WTC11 (cell line): ENCODE measurements at regions not wholly inside any gene's neighbourhood (a gene's known extent, or its start where the extent isn't known, plus 50 kb on each side); places are given as distances from the start of the nearest gene placed in this dataset.

ENCODE experiments used
- ATAC-seq: fragments of 200-7000 bp; cut with Tn5 transposase; 2 replicates; pipeline ENCODE4 v1.10.0; 2021; ENCODE audit warnings: mild to moderate bottlenecking, moderate library complexity
- CTCF ChIA-PET: fragments of 300-600 bp; sonication (Branson Sonifier 250); formaldehyde crosslinking; loops from one replicate; lab custom pipeline; 2021; ENCODE audit warnings: antibody characterized with exemption; lab: Charles Lee
- POLR2A ChIA-PET: fragments of 350-600 bp; sonication (Branson Sonifier 250); formaldehyde crosslinking; loops from one replicate; lab custom pipeline; 2021; ENCODE audit warnings: antibody characterized with exemption; lab: Charles Lee
- DNase-seq: peaks from one replicate; pipeline ENCODE4 v3.0.0; 2021; ENCODE audit warnings: low spot score
- H3K27ac Mint-ChIP-seq: 2 replicates; pipeline ENCODE4 v1.8.0; 2021; ENCODE audit warnings: mixed read lengths
- H3K27me3 Mint-ChIP-seq: 2 replicates; pipeline ENCODE4 v1.8.0; 2021; ENCODE audit warnings: low read depth, mild to moderate bottlenecking, moderate library complexity, mixed read lengths
- H3K36me3 Mint-ChIP-seq: 2 replicates; pipeline ENCODE4 v1.8.0; 2021; ENCODE audit warnings: mixed read lengths
- H3K4me1 Mint-ChIP-seq: 2 replicates; pipeline ENCODE4 v1.8.0; 2022; ENCODE audit warnings: mixed read lengths
- H3K4me3 Mint-ChIP-seq: 2 replicates; pipeline ENCODE4 v1.8.0; 2021; ENCODE audit warnings: mild to moderate bottlenecking, moderate library complexity, mixed read lengths
- H3K9me3 Mint-ChIP-seq: 2 replicates; pipeline ENCODE4 v1.8.0; 2021; ENCODE audit warnings: mixed read lengths
- E2F1 ChIP-seq: sonication (generic); formaldehyde crosslinking; IDR thresholded peaks from 2 replicates; pipeline ENCODE4 v1.8.0; 2022; ENCODE audit warnings: mild to moderate bottlenecking, missing genetic modification reagents
- FOXK1 ChIP-seq: sonication (generic); formaldehyde crosslinking; IDR thresholded peaks from 2 replicates; pipeline ENCODE4 v1.8.0; 2022; ENCODE audit warnings: mild to moderate bottlenecking, moderate library complexity, missing genetic modification reagents
- GRHL2 ChIP-seq: fragments of 250-450 bp; sonication (Bioruptor Pico); IDR thresholded peaks from 2 replicates; pipeline ENCODE4 v1.8.0; 2022; ENCODE audit warnings: mild to moderate bottlenecking, moderate library complexity; ENCODE audit not compliant: insufficient replicate concordance, severe bottlenecking
- RELA ChIP-seq: sonication (generic); formaldehyde crosslinking; IDR thresholded peaks from 2 replicates; pipeline ENCODE4 v1.8.1; 2022; ENCODE audit warnings: missing genetic modification reagents, mild to moderate bottlenecking, borderline replicate concordance
- SMAD3 ChIP-seq: sonication (generic); formaldehyde crosslinking; IDR thresholded peaks from 2 replicates; pipeline ENCODE4 v1.8.0; 2022; ENCODE audit warnings: missing genetic modification reagents, mild to moderate bottlenecking, borderline replicate concordance
- SMAD4 ChIP-seq: sonication (generic); formaldehyde crosslinking; IDR thresholded peaks from 2 replicates; pipeline ENCODE4 v1.8.0; 2022; ENCODE audit warnings: mild to moderate bottlenecking, missing genetic modification reagents
- STAT6 ChIP-seq: sonication (generic); formaldehyde crosslinking; conservative IDR thresholded peaks from 2 replicates; pipeline ENCODE4 v1.8.1; 2023; ENCODE audit warnings: mild to moderate bottlenecking, low read depth, missing genetic modification reagents, moderate library complexity
- TEAD4 ChIP-seq: sonication (generic); formaldehyde crosslinking; IDR thresholded peaks from 2 replicates; pipeline ENCODE4 v1.8.0; 2022; ENCODE audit warnings: mild to moderate bottlenecking, missing genetic modification reagents
- USF1 ChIP-seq: sonication (generic); formaldehyde crosslinking; IDR thresholded peaks from 2 replicates; pipeline ENCODE4 v1.8.0; 2022; ENCODE audit warnings: mild to moderate bottlenecking, missing genetic modification reagents
- ZBTB43 ChIP-seq: sonication (generic); formaldehyde crosslinking; IDR thresholded peaks from 2 replicates; pipeline ENCODE4 v1.8.1; 2023; ENCODE audit warnings: mild to moderate bottlenecking, missing genetic modification reagents
- ZMAT4 ChIP-seq: fragments of 250-450 bp; sonication (Bioruptor Pico); IDR thresholded peaks from 2 replicates; pipeline ENCODE4 v1.9.0; 2021; ENCODE audit warnings: mild to moderate bottlenecking
- ZNF263 ChIP-seq: sonication (generic); formaldehyde crosslinking; IDR thresholded peaks from 2 replicates; pipeline ENCODE4 v1.8.1; 2022; ENCODE audit warnings: low read depth, mild to moderate bottlenecking, moderate library complexity, missing genetic modification reagents
- ZNF281 ChIP-seq: sonication (generic); formaldehyde crosslinking; IDR thresholded peaks from 2 replicates; pipeline ENCODE4 v1.8.0; 2023; ENCODE audit warnings: mild to moderate bottlenecking, missing genetic modification reagents
- ZNF532 ChIP-seq: fragments of 250-450 bp; sonication (Bioruptor Pico); IDR thresholded peaks from 2 replicates; pipeline ENCODE4 v1.9.0; 2021; ENCODE audit warnings: mild to moderate bottlenecking, borderline replicate concordance

- H3K4me3 Mint-ChIP-seq: no peak overlapping the region
- H3K4me1 Mint-ChIP-seq: no peaks in the 10 kb centered on the region
- ATAC-seq (no peak), DNase-seq (no peak)
- CTCF ChIA-PET: interaction anchor here (1.5 kb wide), 1 partner anchor 35 kb away, joined by 7 read pairs; no protein-coding TSS in a partner anchor
- peaks cover 45% of the 10 kb centered on the region for H3K9me3 Mint-ChIP-seq
- no peak overlapping the region for H3K27ac Mint-ChIP-seq
- TF ChIP-seq E2F1 (CRISPR knock-in tag) (no peak), ZBTB43 (CRISPR knock-in tag) (no peak), ZNF263 (CRISPR knock-in tag) (no peak), SMAD3 (CRISPR knock-in tag) (no peak), ZMAT4 (CRISPR knock-in tag) (no peak), ZNF281 (CRISPR knock-in tag) (no peak), FOXK1 (no peak)
- peaks cover 24% of the 10 kb centered on the region for H3K36me3 Mint-ChIP-seq
- POLR2A ChIA-PET: no interaction called here
- no peaks in the 10 kb centered on the region for H3K27me3 Mint-ChIP-seq
Measured at GRCh38 chr7:94323844-94324243, 70.9 kb upstream of the COL1A2 start.

GRCh38 chr7:94324380-94325121 is 70.1 kb upstream of the COL1A2 start:
- ChIA-PET POLR2A (no interaction called here), CTCF (interaction anchor here (1.5 kb wide), 1 partner anchor 36 kb away, joined by 7 read pairs; no protein-coding TSS in a partner anchor)
- Mint-ChIP-seq H3K9me3 (peaks cover 40% of the 10 kb centered on the region), H3K4me1 (no peaks in the 10 kb centered on the region), H3K27me3 (no peaks in the 10 kb centered on the region), H3K36me3 (peaks cover 20% of the 10 kb centered on the region), H3K4me3 (no peak overlapping the region), H3K27ac (no peak overlapping the region)
- ATAC-seq (no peak), DNase-seq (no peak)
- TF ChIP-seq STAT6 (CRISPR knock-in tag) (no peak), GRHL2 (no peak), TEAD4 (no peak), RELA (no peak), ZNF532 (CRISPR knock-in tag) (no peak), SMAD4 (no peak), USF1 (no peak)
